CD14-positive monocyte (primary cell): ENCODE measurements at regions not wholly inside any gene's neighbourhood (a gene's known extent, or its start where the extent isn't known, plus 50 kb on each side); places are given as distances from the start of the nearest gene placed in this dataset.

Experiments used
- DNase-seq, 3 donors: peaks; one replicate each; pipeline ENCODE4 v3.0.0-alpha.2; 2011 to 2022
- H2AFZ ChIP-seq: 2 replicates; pipeline ENCODE4 v1.6.0; 2012; ENCODE audit warnings: mild to moderate bottlenecking, low read depth, low read length, inconsistent platforms; ENCODE audit not compliant: insufficient read depth, poor library complexity, severe bottlenecking
- H3K27ac ChIP-seq, 2 donors: 1 replicate in 1 of 2; 2 replicates in 1 of 2; pipeline ENCODE4 v1.5.1; 2012 to 2013; ENCODE audit warnings: low read length in 2 of 2, control low read depth in 1 of 2, inconsistent platforms in 1 of 2, low read depth in 1 of 2, mild to moderate bottlenecking in 1 of 2
- H3K27me3 ChIP-seq, 2 donors: one replicate each; pipeline versions ENCODE4 v1.6.0 to v1.6.1; 2011 to 2013; ENCODE audit warnings: low read length in 2 of 2; ENCODE audit not compliant: control insufficient read depth in 2 of 2, insufficient read depth in 2 of 2
- H3K36me3 ChIP-seq, 2 donors: replicated peaks in 1 of 2; 1 replicate in 1 of 2; 2 replicates in 1 of 2; pipeline versions ENCODE4 v1.5.1 to v1.6.1; 2012 to 2013; ENCODE audit warnings: low read length in 2 of 2, control low read depth in 1 of 2, inconsistent platforms in 1 of 2, mild to moderate bottlenecking in 1 of 2; ENCODE audit not compliant: insufficient read depth in 2 of 2, control insufficient read depth in 1 of 2
- H3K4me1 ChIP-seq, 2 donors: 1 replicate in 1 of 2; 2 replicates in 1 of 2; pipeline versions ENCODE4 v1.5.1 to v1.6.1; 2012 to 2013; ENCODE audit warnings: low read length in 2 of 2, control low read depth in 1 of 2, inconsistent platforms in 1 of 2, mild to moderate bottlenecking in 1 of 2, moderate library complexity in 1 of 2; ENCODE audit not compliant: insufficient read depth in 2 of 2, control insufficient read depth in 1 of 2
- H3K4me2 ChIP-seq: replicated peaks from 2 replicates; pipeline ENCODE3; 2012; ENCODE audit warnings: low read length, moderate library complexity, mild to moderate bottlenecking; ENCODE audit not compliant: poor library complexity, severe bottlenecking; ENCODE audit errors: extremely low read depth
- H3K4me3 ChIP-seq, 3 experiments: fragments of 200-600 bp in 1 of 3; sonication (generic) in 1 of 3; replicated peaks in 1 of 3; 1 replicate in 2 of 3; 2 replicates in 1 of 3; pipeline ENCODE4 v1.5.1; 2011 to 2013; ENCODE audit warnings: low read length in 3 of 3, mild to moderate bottlenecking in 3 of 3, control low read depth in 2 of 3, low read depth in 2 of 3, inconsistent platforms in 1 of 3, moderate library complexity in 1 of 3
- H3K79me2 ChIP-seq: 2 replicates; pipeline ENCODE4 v1.6.0; 2012; ENCODE audit warnings: mild to moderate bottlenecking, control low read depth, inconsistent platforms, low read length, moderate library complexity; ENCODE audit not compliant: insufficient read depth
- H3K9ac ChIP-seq: 2 replicates; pipeline ENCODE4 v1.6.0; 2017; ENCODE audit warnings: low read length, mild to moderate bottlenecking; ENCODE audit not compliant: insufficient read depth, poor library complexity, severe bottlenecking
- H3K9me3 ChIP-seq, 2 donors: replicated peaks in 1 of 2; 1 replicate in 1 of 2; 2 replicates in 1 of 2; pipeline versions ENCODE4 v1.5.1 to v1.6.1; 2012 to 2013; ENCODE audit warnings: low read length in 2 of 2, control low read depth in 1 of 2; ENCODE audit not compliant: control insufficient read depth in 1 of 2, insufficient read depth in 1 of 2
- H4K20me1 ChIP-seq: 2 replicates; pipeline ENCODE4 v1.6.0; 2012; ENCODE audit warnings: mild to moderate bottlenecking, low read length, control low read depth, moderate library complexity; ENCODE audit not compliant: insufficient read depth
- H3K27ac Mint-ChIP-seq, 7 donors: one replicate each; pipeline ENCODE4 v1.8.0; 2020; ENCODE audit warnings: mild to moderate bottlenecking in 7 of 7, mixed read lengths in 7 of 7, moderate library complexity in 6 of 7, inconsistent platforms in 2 of 7
- H3K27me3 Mint-ChIP-seq, 3 donors: one replicate each; pipeline ENCODE4 v1.8.0; 2021 to 2022; ENCODE audit warnings: low read depth in 3 of 3, mild to moderate bottlenecking in 3 of 3, mixed read lengths in 3 of 3, moderate library complexity in 3 of 3, inconsistent platforms in 1 of 3
- H3K36me3 Mint-ChIP-seq, 2 donors: one replicate each; pipeline ENCODE4 v1.8.0; 2020; ENCODE audit warnings: mixed read lengths in 2 of 2, inconsistent platforms in 1 of 2, mild to moderate bottlenecking in 1 of 2
- H3K4me1 Mint-ChIP-seq: one replicate; pipeline ENCODE4 v1.8.0; 2020; ENCODE audit warnings: mild to moderate bottlenecking, mixed read lengths
- H3K4me3 Mint-ChIP-seq, 2 donors: one replicate each; pipeline ENCODE4 v1.8.0; 2020; ENCODE audit warnings: mild to moderate bottlenecking in 2 of 2, mixed read lengths in 2 of 2, moderate library complexity in 1 of 2
- H3K9me3 Mint-ChIP-seq, 7 donors: one replicate each; pipeline ENCODE4 v1.8.0; 2020 to 2022; ENCODE audit warnings: mixed read lengths in 7 of 7, mild to moderate bottlenecking in 6 of 7, moderate library complexity in 6 of 7, inconsistent platforms in 2 of 7
- WGBS: methylation state at CpG from one replicate; pipeline ENCODE4 v1.1.5; 2013; ENCODE audit warnings: missing lambda C conversion rate; ENCODE audit not compliant: insufficient coverage; 5-methylcytosine and 5-hydroxymethylcytosine counted together
- intact Hi-C, 2 donors: fragments of 100-400 bp; cut with micrococcal nuclease; formaldehyde crosslinking; loops; one replicate each; pipeline versions ENCODE4 v1.15.0 to v1.15.1; 2023
- TF ChIP-seq, protein P1 (sequence below): fragments of 200-600 bp; IDR thresholded peaks from one replicate; pipeline ENCODE4 v1.8.0; 2022; ENCODE audit warnings: antibody characterized with exemption, mild to moderate bottlenecking

DNA sequence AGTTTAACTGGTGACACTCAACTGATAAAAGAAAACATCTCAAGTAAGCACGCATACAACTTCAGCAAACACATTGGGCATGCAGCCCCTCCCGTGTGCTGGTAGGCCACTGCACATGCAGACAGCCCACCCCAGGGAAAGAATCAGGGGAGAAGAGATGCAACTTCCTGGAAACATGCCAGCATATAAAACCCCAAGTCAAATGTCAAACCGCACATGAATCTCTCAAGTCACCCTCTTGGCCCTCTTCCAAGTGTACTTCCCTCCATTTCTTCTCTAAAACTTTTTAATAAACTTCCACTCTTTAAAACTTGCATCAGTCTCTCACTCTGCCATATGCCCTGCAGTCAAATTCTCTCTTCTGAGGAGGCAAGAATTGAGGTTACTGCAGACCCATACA is 732.7 kb downstream of the SEMA5A start:
- intact Hi-C loops: no loop called here
- H3K36me3 Mint-ChIP-seq: no peaks in the 10 kb centered on the region
- Histone ChIP-seq H4K20me1 (no peaks in the 10 kb centered on the region), H3K79me2 (no peaks in the 10 kb centered on the region), H3K4me2 (no peak overlapping the region), H2AFZ (no peak overlapping the region), H3K27me3 (no peaks in the 10 kb centered on the region), H3K9ac (no peak overlapping the region), H3K9me3 (peaks cover 17 to 27% of the 10 kb centered on the region in 2 donors), H3K4me3 (no peak overlapping the region), H3K36me3 (no peaks in the 10 kb centered on the region), H3K4me1 (no peaks in the 10 kb centered on the region), H3K27ac (no peak overlapping the region)
- peaks cover 0 to 1% (median 0%) of the 10 kb centered on the region in 3 donors for H3K27me3 Mint-ChIP-seq
- DNase-seq: no peak
- peaks cover 6 to 29% (median 11%) of the 10 kb centered on the region in 7 donors for H3K9me3 Mint-ChIP-seq
- H3K4me1 Mint-ChIP-seq: no peaks in the 10 kb centered on the region
- WGBS: 77% methylated on average over 2 of the region's 3 CpGs
- no peak overlapping the region for H3K27ac Mint-ChIP-seq
- TF ChIP-seq, protein P1, sequence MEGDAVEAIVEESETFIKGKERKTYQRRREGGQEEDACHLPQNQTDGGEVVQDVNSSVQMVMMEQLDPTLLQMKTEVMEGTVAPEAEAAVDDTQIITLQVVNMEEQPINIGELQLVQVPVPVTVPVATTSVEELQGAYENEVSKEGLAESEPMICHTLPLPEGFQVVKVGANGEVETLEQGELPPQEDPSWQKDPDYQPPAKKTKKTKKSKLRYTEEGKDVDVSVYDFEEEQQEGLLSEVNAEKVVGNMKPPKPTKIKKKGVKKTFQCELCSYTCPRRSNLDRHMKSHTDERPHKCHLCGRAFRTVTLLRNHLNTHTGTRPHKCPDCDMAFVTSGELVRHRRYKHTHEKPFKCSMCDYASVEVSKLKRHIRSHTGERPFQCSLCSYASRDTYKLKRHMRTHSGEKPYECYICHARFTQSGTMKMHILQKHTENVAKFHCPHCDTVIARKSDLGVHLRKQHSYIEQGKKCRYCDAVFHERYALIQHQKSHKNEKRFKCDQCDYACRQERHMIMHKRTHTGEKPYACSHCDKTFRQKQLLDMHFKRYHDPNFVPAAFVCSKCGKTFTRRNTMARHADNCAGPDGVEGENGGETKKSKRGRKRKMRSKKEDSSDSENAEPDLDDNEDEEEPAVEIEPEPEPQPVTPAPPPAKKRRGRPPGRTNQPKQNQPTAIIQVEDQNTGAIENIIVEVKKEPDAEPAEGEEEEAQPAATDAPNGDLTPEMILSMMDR: no peak
- H3K4me3 Mint-ChIP-seq: no peak overlapping the region

GRCh38 chr5:8814105-8814504 is 731.8 kb downstream of the SEMA5A start:
- no peaks in the 10 kb centered on the region for H3K36me3 Mint-ChIP-seq
- H3K9me3 Mint-ChIP-seq: peaks cover 6 to 29% (median 12%) of the 10 kb centered on the region in 7 donors
- Histone ChIP-seq H3K9me3 (peaks cover 17 to 27% of the 10 kb centered on the region in 2 donors), H3K4me3 (no peak overlapping the region), H3K36me3 (no peaks in the 10 kb centered on the region), H3K27me3 (no peaks in the 10 kb centered on the region), H3K9ac (no peak overlapping the region), H3K4me1 (no peaks in the 10 kb centered on the region), H3K4me2 (no peak overlapping the region), H2AFZ (no peak overlapping the region), H4K20me1 (no peaks in the 10 kb centered on the region), H3K27ac (no peak overlapping the region), H3K79me2 (no peaks in the 10 kb centered on the region)
- H3K27ac Mint-ChIP-seq: no peak overlapping the region
- no peaks in the 10 kb centered on the region for H3K4me1 Mint-ChIP-seq
- intact Hi-C loops: no loop called here
- peaks cover 0 to 1% (median 0%) of the 10 kb centered on the region in 3 donors for H3K27me3 Mint-ChIP-seq
- no peak overlapping the region for H3K4me3 Mint-ChIP-seq
- DNase-seq: no peak
- TF ChIP-seq, protein P1: no peak
